ENCODE measurements at regions not wholly inside any gene's neighbourhood (a gene's known extent, or its start where the extent isn't known, plus 50 kb on each side); places are given as distances from the start of the nearest gene placed in this dataset.
"Not testable (repeated sequence)": the region's sequence is repeated elsewhere in the genome, so short reads cannot be mapped to it uniquely, and the experiment has no call there.

DNA sequence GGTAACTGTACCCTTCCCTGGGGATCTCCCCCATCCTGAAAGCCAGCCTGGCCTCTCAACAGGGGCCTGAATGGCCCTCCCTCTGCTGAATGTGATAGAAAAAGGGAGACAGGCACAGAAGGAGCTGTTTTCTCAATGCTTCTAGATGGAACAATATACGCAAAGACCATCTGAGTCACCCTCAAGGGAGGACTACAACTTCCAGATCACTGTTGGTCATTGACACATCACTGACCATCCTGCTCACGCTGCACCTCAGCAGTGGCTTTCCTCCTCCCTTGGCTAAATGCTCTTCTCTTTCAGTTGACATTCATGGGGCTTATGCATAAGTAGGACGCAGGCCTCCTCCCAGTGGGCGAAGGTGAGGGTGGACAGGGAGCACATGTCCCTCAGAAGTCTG, 112.2 kb upstream of the SHB start:
- DNase-seq: no peak

DNA sequence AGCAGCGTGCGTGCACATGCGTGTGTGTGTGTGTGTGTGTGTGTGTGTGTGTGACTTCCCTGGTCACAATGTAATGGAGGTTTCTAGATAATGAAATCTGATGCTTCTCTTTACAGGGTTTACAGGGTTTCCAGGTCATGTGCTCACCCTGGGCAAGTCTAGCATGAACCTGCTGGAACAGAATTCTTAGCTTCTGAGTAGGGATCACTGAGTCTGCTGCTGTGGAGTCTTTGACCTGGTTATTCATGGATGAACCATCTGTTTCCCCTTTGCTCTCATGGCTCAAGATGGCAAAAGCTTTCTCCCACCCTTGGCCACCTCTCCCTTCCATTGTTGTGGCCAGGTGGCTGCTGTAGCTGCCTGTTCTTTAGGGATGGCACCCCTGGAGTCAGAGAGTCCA, 111.6 kb upstream of the SHB start:
- DNase-seq: no peak

DNA sequence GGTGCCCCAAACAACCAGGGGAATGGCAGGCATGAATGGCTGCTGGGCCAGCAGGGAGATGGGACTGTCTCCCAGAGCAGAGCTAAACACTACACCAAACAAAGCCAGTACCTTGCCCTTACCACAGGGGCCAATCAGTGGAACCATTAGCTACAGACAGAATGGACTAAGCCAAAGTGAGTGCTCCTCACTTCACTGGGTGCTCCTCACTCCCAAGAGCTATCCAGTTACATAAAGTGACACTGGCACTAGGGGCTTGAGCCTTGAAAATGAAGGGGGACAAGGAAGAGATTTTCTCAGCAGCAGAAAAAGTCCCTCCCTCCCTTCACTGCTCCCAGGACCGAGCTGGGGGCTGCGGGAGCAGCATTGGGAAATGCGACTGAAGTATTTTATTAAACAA, 110.9 kb upstream of the SHB start:
- no peak for DNase-seq

DNA sequence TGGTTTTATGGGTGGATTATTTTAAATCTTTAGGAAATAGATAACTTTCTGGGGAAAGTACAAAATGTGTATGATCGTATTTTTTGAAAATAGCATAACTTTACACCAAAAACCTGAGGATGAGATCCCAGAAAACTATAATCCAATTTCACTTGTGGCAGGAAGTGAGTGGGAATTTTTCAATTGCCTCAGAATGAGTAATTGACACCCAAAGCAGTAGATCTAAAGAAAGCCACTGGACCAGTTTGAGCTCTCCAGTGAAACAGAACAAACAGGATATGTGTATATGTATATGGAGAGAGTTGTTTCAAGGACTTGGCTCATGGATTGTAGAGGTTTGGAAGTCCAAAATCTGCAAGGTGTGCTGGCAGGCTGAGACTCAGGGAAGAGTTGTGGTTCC, 109.2 kb upstream of the SHB start:
- DNase-seq: no peak

DNA sequence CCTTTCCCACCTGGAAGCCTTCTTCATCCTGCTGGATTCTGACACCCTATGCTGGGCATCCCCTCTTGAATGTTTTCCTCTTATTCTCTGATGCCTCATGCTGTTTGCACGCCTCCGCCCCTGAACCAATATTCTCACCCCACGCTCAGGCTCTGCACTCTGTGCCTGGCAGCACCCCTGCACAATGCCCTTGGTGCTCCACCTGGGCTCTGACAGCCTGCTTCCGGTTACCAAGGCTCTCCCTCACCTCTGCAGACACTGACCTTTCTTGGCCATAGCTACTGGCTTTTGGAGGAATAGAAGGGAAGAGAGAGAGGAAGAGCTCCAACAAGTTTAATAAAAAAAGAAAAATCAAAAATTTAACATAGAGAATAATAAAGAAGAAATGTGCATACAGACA, 108.7 kb upstream of the SHB start:
- DNase-seq: no peak

DNA sequence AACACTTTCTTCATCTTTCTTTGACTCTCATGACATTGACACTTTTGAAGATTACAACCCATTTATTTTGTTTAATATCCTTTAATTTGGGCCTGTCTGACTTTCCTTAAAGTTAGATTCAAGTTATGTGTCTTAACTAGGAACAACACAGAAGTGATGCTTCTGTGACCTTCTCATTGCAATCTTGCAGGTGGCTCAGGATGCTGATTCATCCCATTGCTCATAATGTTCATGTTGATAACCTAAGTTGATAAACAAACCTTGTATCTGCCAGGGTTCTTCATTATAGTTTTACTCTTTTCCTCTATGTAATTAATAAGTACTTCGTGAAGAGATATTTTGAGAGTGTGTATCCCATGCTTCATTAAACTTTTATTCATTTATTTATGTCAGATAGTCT, 107.2 kb upstream of the SHB start:
- no peak for DNase-seq

DNA sequence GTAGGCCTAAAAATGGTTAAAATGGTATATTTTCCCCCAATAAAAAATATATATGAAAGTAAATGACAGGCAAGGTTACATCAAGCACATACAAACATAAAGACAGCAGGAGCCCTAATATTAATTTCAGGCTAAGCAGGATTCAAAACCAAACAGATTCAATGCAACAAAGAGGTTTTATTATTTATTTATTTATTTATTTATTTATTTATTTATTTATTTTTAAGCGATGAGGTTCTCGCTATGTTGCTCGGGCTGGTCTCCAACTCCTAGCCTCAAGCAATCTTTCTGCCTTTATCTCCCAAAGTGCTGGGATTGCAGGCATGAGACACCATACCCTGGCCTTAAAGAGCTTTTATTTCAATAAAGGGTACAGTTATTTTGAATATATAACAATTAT, 106.4 kb upstream of the SHB start:
- no peak for DNase-seq

DNA sequence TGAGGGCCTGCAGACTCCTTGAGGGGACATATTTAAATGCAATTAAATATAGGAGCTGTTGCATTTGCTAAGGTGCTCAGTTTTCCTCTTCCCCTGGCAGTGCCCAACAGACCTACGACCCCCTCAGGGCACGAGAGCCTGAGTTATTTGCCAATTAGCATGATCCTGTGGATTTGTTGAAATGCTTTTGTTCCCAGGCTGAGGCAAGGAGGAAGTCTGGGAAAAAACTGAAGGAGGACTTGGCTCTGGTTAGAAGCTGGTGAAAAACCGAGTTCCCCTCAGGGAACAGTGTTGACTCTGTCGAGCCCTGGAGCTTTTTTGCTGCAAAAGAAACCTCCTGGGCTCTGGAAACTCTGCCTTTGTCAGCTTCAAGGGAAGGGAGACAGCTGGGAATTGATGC, 103.6 kb upstream of the SHB start:
- DNase-seq: no peak

DNA sequence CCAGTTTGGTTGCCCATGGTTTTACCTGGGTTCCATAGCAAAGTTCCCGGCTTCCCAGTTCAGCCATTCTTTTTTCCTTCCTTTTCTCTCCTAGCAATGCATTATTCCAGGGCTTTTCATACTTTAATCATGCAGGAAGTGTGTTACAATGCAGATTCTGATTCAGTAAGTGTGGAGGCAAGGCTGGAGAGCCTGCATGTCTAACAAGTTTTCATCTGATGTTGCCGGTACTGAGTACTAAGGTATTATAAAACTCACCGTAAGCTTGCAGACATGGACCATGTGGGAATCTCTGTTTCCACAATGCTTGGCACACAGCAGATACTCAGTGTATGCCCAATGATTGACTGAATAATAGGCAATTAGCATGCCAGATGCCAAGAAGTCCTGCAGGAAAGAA, 102.9 kb upstream of the SHB start:
- DNase-seq: no peak

DNA sequence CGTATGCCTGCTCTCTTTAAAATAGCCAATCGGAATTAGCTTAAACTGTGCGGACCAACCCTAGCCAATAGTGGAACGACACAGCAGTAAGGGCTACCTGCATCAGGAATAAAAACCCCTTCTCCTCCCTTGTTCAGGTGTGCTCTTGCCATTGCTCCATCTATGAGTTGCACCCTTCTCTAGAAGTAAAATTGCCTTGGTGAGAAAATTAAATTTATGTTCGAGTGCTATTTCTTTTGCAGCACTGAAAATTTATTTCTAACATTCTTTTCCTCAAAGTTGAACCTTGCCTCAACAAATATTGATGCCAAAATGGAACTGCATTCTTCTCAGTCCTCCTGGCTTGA, 102.5 kb upstream of the SHB start:
- DNase-seq: no peak

DNA sequence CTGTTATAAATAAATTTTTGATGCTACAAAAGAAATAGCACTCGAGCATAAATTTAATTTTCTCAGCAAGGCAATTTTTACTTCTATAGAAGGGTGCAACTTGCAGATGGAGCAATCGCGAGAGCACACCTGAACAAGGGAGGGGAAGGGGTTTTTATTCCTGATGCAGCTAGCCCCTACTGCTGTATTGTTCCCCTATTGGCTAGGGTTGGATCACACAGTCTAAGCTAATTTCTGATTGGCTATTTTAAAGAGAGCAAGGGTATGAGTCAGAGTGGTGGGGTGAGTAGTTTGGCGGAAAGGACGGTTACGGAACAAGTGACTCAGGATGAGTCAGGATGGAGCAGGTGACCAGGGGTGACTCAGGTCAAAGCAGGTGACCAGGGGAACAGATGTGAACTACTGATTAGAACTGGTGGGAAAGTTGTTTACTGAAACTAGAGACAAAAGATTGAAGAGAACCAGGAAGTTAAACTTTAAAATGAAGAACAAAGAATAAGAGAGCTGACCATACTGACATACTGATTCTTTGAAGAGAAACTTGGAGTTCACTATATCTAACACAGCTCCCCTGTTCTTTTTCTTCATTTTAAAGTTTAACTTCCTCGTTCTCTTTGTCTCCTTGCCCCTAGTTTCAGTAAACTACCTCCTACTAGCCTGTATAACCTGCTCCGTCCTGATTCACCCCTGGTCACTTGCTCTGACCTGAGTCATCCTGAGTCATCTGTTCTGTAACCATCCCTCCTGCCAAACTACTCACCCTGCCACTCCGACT, 101.9 kb upstream of the SHB start:
- not testable (repeated sequence) for DNase-seq

DNA sequence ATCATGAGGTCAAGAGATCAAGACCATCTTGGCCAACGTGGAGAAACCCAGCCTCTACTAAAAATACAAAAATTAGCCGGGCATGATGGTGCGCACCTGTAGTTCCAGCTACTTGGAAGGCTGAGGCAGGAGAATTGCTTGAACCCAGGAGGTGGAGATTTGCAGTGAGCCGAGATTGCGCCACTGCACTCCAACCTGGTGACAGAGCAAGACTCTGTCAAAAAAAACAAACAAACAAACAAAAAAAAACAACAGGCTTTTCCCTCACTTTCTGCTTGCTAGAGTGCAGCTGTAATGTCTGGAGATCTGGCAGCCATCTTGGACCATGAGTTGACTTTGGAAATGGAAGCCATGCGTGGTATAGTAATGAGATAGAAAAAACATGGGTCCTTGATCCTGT, 101.1 kb upstream of the SHB start:
- DNase-seq: not testable (repeated sequence)

DNA sequence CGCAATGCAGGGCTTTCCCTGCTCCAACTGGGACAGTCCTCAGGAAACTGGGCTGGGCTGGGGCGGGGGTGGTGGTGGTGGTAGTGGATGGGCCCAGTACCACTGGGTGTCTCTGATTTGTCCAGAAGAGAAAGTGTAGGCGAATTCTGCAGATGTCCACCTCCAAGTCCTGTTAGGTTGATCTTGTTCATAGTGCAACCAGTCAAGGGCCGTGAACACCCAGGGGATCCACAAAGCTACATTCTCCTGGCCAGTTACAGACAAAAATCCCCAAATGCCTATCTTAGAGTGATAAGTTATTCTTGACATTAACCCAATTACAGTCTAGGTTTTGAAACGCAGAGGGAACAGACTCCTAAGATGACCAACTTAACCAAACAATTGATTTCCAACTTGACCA, 97.5 kb upstream of the SHB start:
- DNase-seq: no peak

DNA sequence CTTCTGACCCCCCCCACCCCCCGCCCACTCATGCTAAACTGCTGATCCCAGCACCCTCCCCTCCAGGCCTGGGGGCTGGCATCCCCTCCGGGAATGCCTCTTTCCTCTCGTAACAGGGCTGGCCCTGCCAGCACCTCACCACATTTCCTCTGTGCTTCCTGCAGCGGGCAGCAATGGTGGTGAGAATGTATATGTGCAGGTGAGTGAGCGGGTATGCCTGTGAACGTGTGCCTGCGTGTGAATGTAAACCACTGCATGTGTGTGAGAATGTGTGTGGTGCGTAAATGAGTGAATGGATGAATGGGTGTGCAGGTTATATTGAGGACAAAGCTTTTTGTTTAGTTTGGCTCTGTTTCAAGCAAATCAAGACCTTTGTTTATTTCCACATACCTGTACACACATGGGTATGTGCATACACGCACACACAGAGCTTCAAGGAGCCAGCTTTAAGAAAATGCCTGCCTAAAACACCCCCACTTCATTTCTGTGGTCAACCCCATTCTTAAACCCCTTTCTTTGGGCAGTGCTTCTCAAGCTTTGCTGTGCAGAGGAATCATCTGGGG, 95.7 kb upstream of the SHB start:
- DNase-seq: no peak

DNA sequence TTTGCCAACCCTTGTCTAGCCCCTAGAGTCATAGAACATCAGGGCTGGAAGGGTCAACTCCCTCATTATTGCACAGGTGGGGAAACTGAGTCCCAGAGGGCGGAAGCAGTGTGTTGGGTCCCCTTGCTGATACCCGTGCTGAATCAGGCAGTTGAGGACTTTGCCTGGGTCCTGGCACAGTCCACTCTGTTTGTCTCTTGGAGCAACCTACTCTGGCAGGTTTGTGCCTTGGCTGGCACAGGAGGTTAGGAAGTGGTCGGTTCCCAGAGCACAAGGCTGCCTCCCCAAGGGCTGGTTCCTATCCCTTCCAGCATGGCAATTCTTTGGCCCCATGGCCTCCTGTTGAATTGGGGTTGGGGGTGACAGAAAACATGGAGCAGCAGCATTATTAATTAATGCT, 94.5 kb upstream of the SHB start:
- DNase-seq: no peak

DNA sequence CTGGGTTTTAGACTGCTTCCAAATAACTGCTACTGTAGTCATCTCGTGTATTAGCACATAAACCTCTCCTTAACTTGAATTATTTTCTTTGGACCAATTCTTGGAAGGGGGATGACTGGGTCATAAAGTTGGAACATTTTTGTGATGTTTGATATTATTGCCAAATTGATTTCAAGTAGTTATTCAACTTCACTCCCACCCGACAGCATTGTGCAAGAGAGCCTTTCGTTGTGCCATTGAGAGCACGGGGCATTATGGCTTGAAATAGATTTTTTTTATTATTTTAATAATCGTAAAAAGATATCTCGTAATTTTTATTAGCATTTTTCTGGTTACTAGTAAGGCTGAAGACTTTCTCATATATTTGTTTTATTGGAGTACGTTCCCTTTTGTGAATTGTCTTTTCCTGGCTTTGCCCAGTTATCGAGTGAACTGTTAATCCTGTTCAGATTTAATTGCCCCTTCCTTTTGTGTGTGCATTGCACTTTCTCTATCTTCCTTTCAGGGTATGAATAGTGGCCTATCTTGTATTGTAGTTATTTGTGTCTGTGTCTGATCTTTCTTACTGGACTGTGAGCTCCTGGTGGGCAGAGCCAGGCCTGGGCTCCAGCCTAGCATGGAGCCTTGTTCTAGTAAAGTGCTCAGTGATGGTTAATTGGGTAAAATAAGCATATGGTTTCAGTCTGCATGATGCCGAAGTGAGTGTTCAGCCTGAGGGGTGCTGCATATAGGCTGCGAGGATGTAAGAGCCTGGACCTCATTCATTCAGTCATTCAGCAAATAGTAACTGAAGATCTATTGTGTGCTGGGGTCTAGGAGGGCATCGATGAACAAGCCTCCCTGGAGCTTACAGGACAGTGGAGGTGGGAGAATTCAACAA, 93.5 kb upstream of the SHB start:
- DNase-seq: no peak

DNA sequence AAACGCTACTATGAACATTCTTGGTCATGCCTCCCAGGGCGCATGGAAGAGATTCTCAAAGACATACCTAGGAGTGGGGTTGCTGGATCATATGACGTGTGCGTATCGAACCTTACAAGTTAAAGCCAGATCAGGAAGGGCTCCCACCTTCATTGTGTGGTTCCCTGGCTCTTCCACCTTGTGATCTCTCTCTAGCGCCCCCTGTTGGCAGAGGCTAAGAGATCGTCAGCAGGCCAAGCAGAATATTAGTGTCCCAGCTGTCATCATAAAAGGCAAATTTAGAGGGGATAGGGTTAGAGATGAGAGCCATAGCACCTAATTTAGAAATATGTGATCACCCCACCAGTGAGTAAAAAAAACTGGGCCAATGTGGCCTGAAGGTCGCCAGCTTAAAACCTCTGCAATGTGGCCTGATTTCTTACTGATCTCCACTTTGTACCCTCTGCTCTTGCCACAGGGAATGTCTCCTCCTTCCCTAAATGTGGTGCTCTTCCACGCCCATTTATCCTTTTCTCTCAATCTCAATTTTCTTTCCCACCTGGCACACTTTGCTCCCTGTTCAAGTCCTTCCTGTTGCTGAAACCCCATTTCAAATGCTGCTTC, 91.7 kb upstream of the SHB start:
- no peak for DNase-seq

DNA sequence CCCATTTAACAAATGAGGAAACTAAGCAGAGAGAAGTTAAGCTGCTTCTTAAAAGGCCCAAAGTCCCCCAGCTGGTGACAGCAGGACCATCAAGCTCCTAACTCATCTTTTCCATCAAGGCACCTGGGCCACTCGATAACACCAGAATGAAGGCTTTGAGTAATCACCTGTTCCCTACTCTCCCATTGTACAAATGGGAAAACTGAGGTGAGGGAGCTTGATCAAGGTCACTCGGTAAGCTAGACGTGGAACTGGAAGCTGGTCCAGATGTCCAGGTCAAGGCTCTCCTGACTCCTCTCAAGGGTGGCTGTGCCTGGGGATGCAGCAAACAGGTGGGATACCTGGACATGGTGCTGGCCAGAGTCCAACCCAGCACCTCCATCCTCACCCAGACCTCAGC, 90.6 kb upstream of the SHB start:
- DNase-seq: no peak

DNA sequence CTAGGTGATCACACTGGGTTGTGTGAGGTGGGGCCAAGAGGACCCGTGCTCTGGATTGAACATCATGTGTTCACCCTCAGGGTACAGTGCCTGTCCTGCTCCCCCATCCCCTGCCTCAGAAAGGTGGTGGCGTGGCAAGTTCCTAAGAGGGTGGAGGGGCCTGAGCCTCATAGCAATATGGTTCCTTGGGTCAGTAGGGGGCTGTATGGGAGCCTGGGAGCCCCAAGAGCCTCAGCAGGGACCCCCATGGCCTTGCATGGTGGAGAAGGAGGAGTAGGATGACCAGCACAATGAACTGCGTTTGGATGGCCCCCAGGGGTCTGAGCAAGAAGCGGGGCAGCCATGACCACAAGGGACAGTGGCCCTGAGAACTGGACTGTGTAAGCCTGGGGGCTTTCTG, 89.6 kb upstream of the SHB start:
- no peak for DNase-seq

DNA sequence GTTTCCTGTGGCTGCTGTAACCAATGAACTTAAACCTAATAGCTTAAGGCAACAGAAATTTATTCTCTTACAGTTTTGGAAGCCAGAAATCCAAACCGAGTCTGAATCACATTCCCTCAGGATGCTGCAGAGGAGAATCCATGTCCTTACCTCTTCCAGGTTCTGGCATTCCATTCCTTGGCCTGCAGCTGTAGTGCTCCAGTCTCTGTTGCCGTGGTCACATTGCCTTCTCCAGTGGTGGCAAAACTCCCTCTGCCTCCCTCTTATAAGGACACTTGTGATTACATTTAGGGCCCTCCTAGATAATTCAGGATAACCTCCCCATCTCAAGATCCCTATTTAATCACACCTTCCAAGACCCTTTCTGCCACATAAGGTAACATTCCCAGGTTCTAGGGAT, 88.7 kb upstream of the SHB start:
- DNase-seq: no peak

DNA sequence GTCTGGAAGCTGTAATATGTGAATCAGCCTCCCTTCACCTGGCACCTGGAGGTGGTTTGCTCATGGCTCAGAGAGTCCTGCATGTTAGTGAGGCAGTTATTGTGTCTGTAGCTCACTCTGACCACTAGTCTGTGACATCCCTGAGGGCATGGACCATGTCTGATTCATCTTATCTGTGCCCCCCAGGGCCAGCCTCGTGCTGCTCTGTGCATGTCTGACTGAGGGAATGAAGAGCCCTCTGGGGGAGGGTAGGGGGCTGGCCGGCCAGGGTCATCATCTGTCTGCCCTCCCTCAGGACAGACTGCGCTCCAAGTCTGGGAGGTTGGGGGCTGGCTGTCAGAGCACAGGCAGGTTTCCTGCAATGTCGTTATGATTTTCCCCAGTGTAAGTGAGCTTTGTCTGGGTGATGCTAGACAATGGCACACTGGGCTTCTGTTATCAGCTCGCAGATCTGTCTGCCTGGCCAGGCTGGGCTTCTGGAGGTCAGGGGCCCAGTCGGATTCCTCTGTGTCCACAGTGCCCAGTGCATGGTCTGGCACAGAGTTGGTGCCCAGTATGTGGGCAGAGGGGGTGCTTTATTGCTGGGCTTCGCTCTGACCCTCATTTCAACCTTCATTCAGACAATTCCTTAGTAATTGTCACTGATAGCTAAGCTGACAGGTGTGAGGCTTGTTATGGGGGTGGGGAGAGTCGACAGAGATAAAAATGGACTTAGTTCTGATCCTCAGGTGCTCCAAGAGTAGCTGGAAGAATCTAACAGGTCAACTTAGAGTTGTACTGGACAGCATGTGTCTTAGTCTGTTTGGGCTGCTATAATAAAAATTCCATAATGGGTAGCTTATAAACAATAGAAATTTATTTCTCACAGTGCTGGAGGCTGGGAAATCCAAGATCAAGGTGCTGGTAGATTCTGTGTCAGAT, 85.7 kb upstream of the SHB start:
- no peak for DNase-seq

DNA sequence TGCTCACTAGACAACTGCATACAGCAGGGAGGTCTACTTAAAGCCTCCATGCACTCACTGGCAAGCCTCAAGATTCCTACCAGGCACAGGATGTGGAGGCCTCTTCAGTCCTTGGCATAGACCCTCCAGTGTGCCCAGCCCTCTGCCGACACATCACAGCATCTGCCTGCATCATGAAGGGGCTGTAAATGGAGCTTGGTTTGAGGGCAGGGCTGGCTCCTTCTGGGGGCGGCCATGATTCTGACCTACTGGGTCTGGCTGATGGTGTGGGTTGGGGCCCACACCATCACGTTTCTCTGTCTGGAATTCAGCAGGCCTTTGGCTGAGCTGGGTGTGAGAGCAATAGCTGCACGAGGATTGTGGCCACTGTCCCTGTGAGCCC, 84.9 kb upstream of the SHB start:
- no peak for DNase-seq

Measured in right forelimb (tissue), 1 donor.